Keratinocyte (primary cell): ENCODE measurements at regions not wholly inside any gene's neighbourhood (a gene's known extent, or its start where the extent isn't known, plus 50 kb on each side); places are given as distances from the start of the nearest gene placed in this dataset.

ENCODE experiments used
- CTCF ChIP-seq, 3 experiments: IDR thresholded peaks in 1 of 3; conservative IDR thresholded peaks in 1 of 3; optimal IDR thresholded peaks in 1 of 3; 2 replicates in 2 of 3; 3 replicates in 1 of 3; pipeline versions ENCODE3 to v1.5.1; 2011; ENCODE audit warnings: low read length in 3 of 3, mild to moderate bottlenecking in 3 of 3, moderate library complexity in 2 of 3, control low read depth in 1 of 3, inconsistent platforms in 1 of 3; ENCODE audit not compliant: insufficient read depth in 2 of 3; ENCODE audit errors: extremely low read depth in 1 of 3
- EZH2 ChIP-seq: IDR thresholded peaks from one replicate; pipeline ENCODE4 v1.6.1; 2012; ENCODE audit warnings: inconsistent platforms, mild to moderate bottlenecking, low read length, moderate library complexity

GRCh38 chr6:137772541-137773250, 94.4 kb upstream of the TNFAIP3 start:
- TF ChIP-seq CTCF (optimal IDR thresholded peaks at IDR 0.05 in 1 of 3, IDR thresholded peaks at IDR 0.05 in 1 of 3, conservative IDR thresholded peaks at IDR 0.05 in 1 of 3; ENCODE audit: extremely low read depth in 1 of 3, insufficient read depth in 2 of 3, low read length in 3 of 3) (no peak), EZH2 (no peak)
